ENCODE measurements at regions not wholly inside any gene's neighbourhood (a gene's known extent, or its start where the extent isn't known, plus 50 kb on each side); places are given as distances from the start of the nearest gene placed in this dataset.

- TF ChIP-seq CTCF (IDR thresholded peaks at IDR 0.05; ENCODE audit: low read depth, low read length), result no peak
- DNase-seq (ENCODE audit: extremely low read depth, low read depth), result no peak
Measured at GRCh38 chrX:867502-867901, 236.9 kb downstream of the SHOX start.

GRCh38 chrX:866441-866990, 235.9 kb downstream of the SHOX start:
- no peak for DNase-seq (ENCODE audit: extremely low read depth, low read depth)

GRCh38 chrX:865422-865821, 234.8 kb downstream of the SHOX start:
- no peak for TF ChIP-seq CTCF (IDR thresholded peaks at IDR 0.05; ENCODE audit: low read depth, low read length)
- no peak for DNase-seq (ENCODE audit: extremely low read depth, low read depth)

More at GRCh38 chrX:866441-866990, 235.9 kb downstream of the SHOX start:
- no peak for TF ChIP-seq CTCF (IDR thresholded peaks at IDR 0.05; ENCODE audit: low read depth, low read length)

GRCh38 chrX:861921-862320, 231.3 kb downstream of the SHOX start:
- DNase-seq (ENCODE audit: extremely low read depth, low read depth), result no peak
- no peak for TF ChIP-seq CTCF (IDR thresholded peaks at IDR 0.05; ENCODE audit: low read depth, low read length)

GRCh38 chrX:861340-861890, 230.8 kb downstream of the SHOX start:
- no peak for DNase-seq (ENCODE audit: extremely low read depth, low read depth)
- TF ChIP-seq CTCF (IDR thresholded peaks at IDR 0.05; ENCODE audit: low read depth, low read length), result no peak

- no peak for TF ChIP-seq CTCF (IDR thresholded peaks at IDR 0.05; ENCODE audit: low read depth, low read length)
- no peak for DNase-seq (ENCODE audit: extremely low read depth, low read depth)
Measured at GRCh38 chrX:859329-859728, 228.7 kb downstream of the SHOX start.

GRCh38 chrX:858542-859078, 228.0 kb downstream of the SHOX start:
- TF ChIP-seq CTCF (IDR thresholded peaks at IDR 0.05; ENCODE audit: low read depth, low read length), result no peak
- no peak for DNase-seq (ENCODE audit: extremely low read depth, low read depth)

All from AG09319 (cell line).